GM12891 (cell line): ENCODE measurements at regions not wholly inside any gene's neighbourhood (a gene's known extent, or its start where the extent isn't known, plus 50 kb on each side); places are given as distances from the start of the nearest gene placed in this dataset.

Experiments used
- POLR2A ChIP-seq: IDR thresholded peaks from 2 replicates; pipeline ENCODE4 v1.6.1; 2011; ENCODE audit warnings: low read depth, low read length, control low read depth
- TAF1 ChIP-seq: IDR thresholded peaks from 2 replicates; pipeline ENCODE4 v1.6.1; 2011; ENCODE audit warnings: low read depth, low read length, control low read depth

DNA sequence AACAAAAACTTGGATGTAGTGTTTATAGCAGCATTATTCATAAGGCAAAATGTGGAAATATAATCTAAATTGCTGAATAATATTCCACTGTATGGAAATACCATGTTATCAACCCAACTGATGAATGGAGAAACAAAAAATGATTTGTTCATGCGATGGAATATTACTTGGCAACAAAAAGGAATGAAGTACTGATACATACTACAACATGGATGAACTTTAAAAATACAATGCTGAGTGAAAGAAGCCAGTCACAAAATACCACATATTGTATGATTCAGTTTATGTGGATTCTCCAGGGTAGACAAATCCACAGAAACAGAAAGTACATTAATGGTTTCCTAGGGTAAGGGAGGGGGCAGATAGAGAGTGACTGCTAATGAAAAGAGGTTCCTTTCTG, 83.7 kb upstream of the DNAH5 start:
- TF ChIP-seq POLR2A (no peak), TAF1 (no peak)
